ENCODE measurements at regions not wholly inside any gene's neighbourhood (a gene's known extent, or its start where the extent isn't known, plus 50 kb on each side); places are given as distances from the start of the nearest gene placed in this dataset.

DNA sequence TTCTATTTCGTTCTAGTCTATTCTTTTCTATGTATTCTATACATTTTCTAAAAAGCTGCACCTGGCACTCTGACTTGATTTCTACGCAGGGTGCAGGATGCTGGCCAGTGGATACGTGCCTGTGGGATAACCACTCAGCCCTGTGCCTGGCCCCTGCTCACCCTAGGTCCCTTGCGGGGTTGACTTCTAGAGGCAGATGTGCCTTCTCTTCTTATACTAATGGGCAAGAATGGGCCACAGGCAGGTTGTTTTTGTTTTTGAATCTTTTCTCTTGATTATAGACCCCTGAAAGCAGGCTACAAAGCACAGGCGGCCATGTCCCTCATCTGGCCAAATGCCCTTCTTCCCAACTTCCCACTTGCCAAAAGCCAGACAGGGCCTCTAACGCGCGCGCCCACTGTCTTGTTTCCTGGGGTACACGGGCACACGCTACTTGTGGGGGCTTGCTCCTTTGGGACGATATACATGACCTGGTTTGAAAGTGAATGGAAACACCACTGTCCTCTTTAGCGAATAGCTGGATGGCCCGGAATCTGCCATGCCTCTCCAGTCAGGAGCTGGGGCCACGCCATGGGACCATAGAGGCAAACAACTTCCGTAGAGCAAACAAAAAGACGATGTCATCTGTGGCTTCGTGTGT lies 162.7 kb upstream of the IRX2 start:
- TF ChIP-seq POLR2A (IDR thresholded peaks at IDR 0.05): no peak
- TF ChIP-seq, protein P1, sequence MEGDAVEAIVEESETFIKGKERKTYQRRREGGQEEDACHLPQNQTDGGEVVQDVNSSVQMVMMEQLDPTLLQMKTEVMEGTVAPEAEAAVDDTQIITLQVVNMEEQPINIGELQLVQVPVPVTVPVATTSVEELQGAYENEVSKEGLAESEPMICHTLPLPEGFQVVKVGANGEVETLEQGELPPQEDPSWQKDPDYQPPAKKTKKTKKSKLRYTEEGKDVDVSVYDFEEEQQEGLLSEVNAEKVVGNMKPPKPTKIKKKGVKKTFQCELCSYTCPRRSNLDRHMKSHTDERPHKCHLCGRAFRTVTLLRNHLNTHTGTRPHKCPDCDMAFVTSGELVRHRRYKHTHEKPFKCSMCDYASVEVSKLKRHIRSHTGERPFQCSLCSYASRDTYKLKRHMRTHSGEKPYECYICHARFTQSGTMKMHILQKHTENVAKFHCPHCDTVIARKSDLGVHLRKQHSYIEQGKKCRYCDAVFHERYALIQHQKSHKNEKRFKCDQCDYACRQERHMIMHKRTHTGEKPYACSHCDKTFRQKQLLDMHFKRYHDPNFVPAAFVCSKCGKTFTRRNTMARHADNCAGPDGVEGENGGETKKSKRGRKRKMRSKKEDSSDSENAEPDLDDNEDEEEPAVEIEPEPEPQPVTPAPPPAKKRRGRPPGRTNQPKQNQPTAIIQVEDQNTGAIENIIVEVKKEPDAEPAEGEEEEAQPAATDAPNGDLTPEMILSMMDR (IDR thresholded peaks at IDR 0.05): no peak
